ENCODE measurements at regions not wholly inside any gene's neighbourhood (a gene's known extent, or its start where the extent isn't known, plus 50 kb on each side); places are given as distances from the start of the nearest gene placed in this dataset.

GRCh38 chr1:30033256-30034104 lies 689.9 kb downstream of the MATN1 start:
- Mint-ChIP-seq H3K9me3 (peaks cover 6% of the 10 kb centered on the region), H3K4me3 (no peak overlapping the region), H3K36me3 (peaks cover 2% of the 10 kb centered on the region), H3K4me1 (no peaks in the 10 kb centered on the region), H3K27me3 (peaks cover 4% of the 10 kb centered on the region), H3K27ac (no peak overlapping the region)
- ATAC-seq (ENCODE audit: low read depth): no peak
- DNase-seq (ENCODE audit: low spot score in 2 of 2): no peak

- no peak for DNase-seq (ENCODE audit: low spot score in 2 of 2)
- H3K27me3 Mint-ChIP-seq: peaks cover 3% of the 10 kb centered on the region
- peaks cover 2% of the 10 kb centered on the region for H3K36me3 Mint-ChIP-seq
- ATAC-seq (ENCODE audit: low read depth): no peak
- H3K4me3 Mint-ChIP-seq: no peak overlapping the region
- peaks cover 6% of the 10 kb centered on the region for H3K9me3 Mint-ChIP-seq
- no peak overlapping the region for H3K27ac Mint-ChIP-seq
- no peaks in the 10 kb centered on the region for H3K4me1 Mint-ChIP-seq
Measured at GRCh38 chr1:30032302-30032701, 691.1 kb downstream of the MATN1 start.

GRCh38 chr1:30029677-30030076 lies 693.7 kb downstream of the MATN1 start:
- no peaks in the 10 kb centered on the region for H3K4me1 Mint-ChIP-seq
- ATAC-seq (ENCODE audit: low read depth) (no peak), DNase-seq (ENCODE audit: low spot score in 2 of 2) (no peak)
- peaks cover 4% of the 10 kb centered on the region for H3K27me3 Mint-ChIP-seq
- H3K4me3 Mint-ChIP-seq: no peak overlapping the region
- H3K27ac Mint-ChIP-seq: no peak overlapping the region
- peaks cover 6% of the 10 kb centered on the region for H3K9me3 Mint-ChIP-seq
- H3K36me3 Mint-ChIP-seq: peaks cover 2% of the 10 kb centered on the region

GRCh38 chr1:30028939-30029338 lies 694.4 kb downstream of the MATN1 start:
- H3K4me1 Mint-ChIP-seq: no peaks in the 10 kb centered on the region
- H3K27ac Mint-ChIP-seq: no peak overlapping the region

GRCh38 chr1:30028283-30028682 lies 695.1 kb downstream of the MATN1 start:
- H3K9me3 Mint-ChIP-seq: peaks cover 5% of the 10 kb centered on the region
- no peak for ATAC-seq (ENCODE audit: low read depth)
- no peak overlapping the region for H3K27ac Mint-ChIP-seq

More at GRCh38 chr1:30028939-30029338, 694.4 kb downstream of the MATN1 start:
- Mint-ChIP-seq H3K4me3 (no peak overlapping the region), H3K36me3 (peaks cover 2% of the 10 kb centered on the region), H3K9me3 (peaks cover 6% of the 10 kb centered on the region), H3K27me3 (peaks cover 5% of the 10 kb centered on the region)
- ATAC-seq (ENCODE audit: low read depth): no peak
- DNase-seq (ENCODE audit: low spot score in 2 of 2): no peak

GRCh38 chr1:30027247-30027646 lies 696.1 kb downstream of the MATN1 start:
- Mint-ChIP-seq H3K27ac (no peak overlapping the region), H3K36me3 (no peaks in the 10 kb centered on the region), H3K9me3 (peaks cover 1% of the 10 kb centered on the region), H3K27me3 (peaks cover 14% of the 10 kb centered on the region), H3K4me3 (no peak overlapping the region), H3K4me1 (no peaks in the 10 kb centered on the region)
- no peak for ATAC-seq (ENCODE audit: low read depth)
- DNase-seq (ENCODE audit: low spot score in 2 of 2): no peak

More at GRCh38 chr1:30028283-30028682, 695.1 kb downstream of the MATN1 start:
- peaks cover 7% of the 10 kb centered on the region for H3K27me3 Mint-ChIP-seq
- no peak overlapping the region for H3K4me3 Mint-ChIP-seq
- no peaks in the 10 kb centered on the region for H3K4me1 Mint-ChIP-seq
- no peak for DNase-seq (ENCODE audit: low spot score in 2 of 2)
- H3K36me3 Mint-ChIP-seq: peaks cover 2% of the 10 kb centered on the region

- Mint-ChIP-seq H3K36me3 (no peaks in the 10 kb centered on the region), H3K27me3 (peaks cover 14% of the 10 kb centered on the region), H3K4me3 (no peak overlapping the region), H3K9me3 (no peaks in the 10 kb centered on the region), H3K4me1 (no peaks in the 10 kb centered on the region), H3K27ac (no peak overlapping the region)
- DNase-seq (ENCODE audit: low spot score in 2 of 2) (no peak), ATAC-seq (ENCODE audit: low read depth) (no peak)
Measured at GRCh38 chr1:30024411-30025195, 698.8 kb downstream of the MATN1 start.

GRCh38 chr1:30023339-30024022 lies 699.9 kb downstream of the MATN1 start:
- no peaks in the 10 kb centered on the region for H3K36me3 Mint-ChIP-seq
- H3K4me1 Mint-ChIP-seq: no peaks in the 10 kb centered on the region
- H3K27me3 Mint-ChIP-seq: peaks cover 14% of the 10 kb centered on the region
- H3K9me3 Mint-ChIP-seq: peaks cover 3% of the 10 kb centered on the region
- DNase-seq (ENCODE audit: low spot score in 2 of 2) (no peak), ATAC-seq (ENCODE audit: low read depth) (no peak)
- H3K4me3 Mint-ChIP-seq: no peak overlapping the region
- H3K27ac Mint-ChIP-seq: no peak overlapping the region

GRCh38 chr1:30014031-30014430 lies 709.4 kb downstream of the MATN1 start:
- Mint-ChIP-seq H3K27ac (no peak overlapping the region), H3K4me1 (no peaks in the 10 kb centered on the region), H3K4me3 (no peak overlapping the region), H3K9me3 (peaks cover 10% of the 10 kb centered on the region), H3K27me3 (peaks cover 10% of the 10 kb centered on the region), H3K36me3 (no peaks in the 10 kb centered on the region)
- DNase-seq (ENCODE audit: low spot score in 2 of 2): no peak
- no peak for ATAC-seq (ENCODE audit: low read depth)

- H3K36me3 Mint-ChIP-seq: no peaks in the 10 kb centered on the region
- no peak for ATAC-seq (ENCODE audit: low read depth)
Measured at GRCh38 chr1:30012455-30013440, 710.6 kb downstream of the MATN1 start.

GRCh38 chr1:30011970-30012369 lies 711.4 kb downstream of the MATN1 start:
- Mint-ChIP-seq H3K36me3 (no peaks in the 10 kb centered on the region), H3K27ac (no peak overlapping the region), H3K27me3 (peaks cover 13% of the 10 kb centered on the region), H3K4me1 (no peaks in the 10 kb centered on the region), H3K9me3 (no peaks in the 10 kb centered on the region), H3K4me3 (no peak overlapping the region)
- DNase-seq (ENCODE audit: low spot score in 2 of 2): no peak
- no peak for ATAC-seq (ENCODE audit: low read depth)

More at GRCh38 chr1:30012455-30013440, 710.6 kb downstream of the MATN1 start:
- Mint-ChIP-seq H3K4me1 (no peaks in the 10 kb centered on the region), H3K4me3 (no peak overlapping the region), H3K27me3 (peaks cover 13% of the 10 kb centered on the region), H3K27ac (no peak overlapping the region), H3K9me3 (peaks cover 3% of the 10 kb centered on the region)
- DNase-seq (ENCODE audit: low spot score in 2 of 2): no peak

GRCh38 chr1:30010506-30011106 lies 712.8 kb downstream of the MATN1 start:
- Mint-ChIP-seq H3K4me3 (no peak overlapping the region), H3K27ac (no peak overlapping the region), H3K27me3 (peaks cover 14% of the 10 kb centered on the region), H3K4me1 (no peaks in the 10 kb centered on the region), H3K9me3 (no peaks in the 10 kb centered on the region), H3K36me3 (no peaks in the 10 kb centered on the region)
- ATAC-seq (ENCODE audit: low read depth) (no peak), DNase-seq (ENCODE audit: low spot score in 2 of 2) (no peak)

- Mint-ChIP-seq H3K4me3 (no peak overlapping the region), H3K9me3 (no peaks in the 10 kb centered on the region), H3K27ac (no peak overlapping the region), H3K36me3 (no peaks in the 10 kb centered on the region), H3K4me1 (no peaks in the 10 kb centered on the region), H3K27me3 (peaks cover 14% of the 10 kb centered on the region)
- no peak for ATAC-seq (ENCODE audit: low read depth)
- no peak for DNase-seq (ENCODE audit: low spot score in 2 of 2)
Measured at GRCh38 chr1:30009720-30010119, 713.7 kb downstream of the MATN1 start.

All from memory B cell (primary cell).